ENCODE measurements at regions not wholly inside any gene's neighbourhood (a gene's known extent, or its start where the extent isn't known, plus 50 kb on each side); places are given as distances from the start of the nearest gene placed in this dataset.

- no peak for DNase-seq (ENCODE audit: extremely low read depth in 1 of 2, low read depth in 1 of 2)
Observed at GRCh38 chr2:3101016-3101942, 276.3 kb downstream of the EIPR1 start.

GRCh38 chr2:3100386-3100785 lies 277.2 kb downstream of the EIPR1 start:
- DNase-seq (ENCODE audit: extremely low read depth in 1 of 2, low read depth in 1 of 2) = no peak

- no peak for DNase-seq (ENCODE audit: extremely low read depth in 1 of 2, low read depth in 1 of 2)
Observed at GRCh38 chr2:3099860-3100234, 277.8 kb downstream of the EIPR1 start.

- DNase-seq (ENCODE audit: extremely low read depth in 1 of 2, low read depth in 1 of 2) = no peak
Observed at GRCh38 chr2:3099145-3099859, 278.3 kb downstream of the EIPR1 start.

- no peak for DNase-seq (ENCODE audit: extremely low read depth in 1 of 2, low read depth in 1 of 2)
Observed at GRCh38 chr2:3098231-3098630, 279.4 kb downstream of the EIPR1 start.

GRCh38 chr2:3097804-3098203 lies 279.8 kb downstream of the EIPR1 start:
- DNase-seq (ENCODE audit: extremely low read depth in 1 of 2, low read depth in 1 of 2) = no peak

GRCh38 chr2:3094999-3095958 lies 282.3 kb downstream of the EIPR1 start:
- DNase-seq (ENCODE audit: extremely low read depth in 1 of 2, low read depth in 1 of 2) = no peak

- DNase-seq (ENCODE audit: extremely low read depth in 1 of 2, low read depth in 1 of 2) = no peak
Observed at GRCh38 chr2:3094318-3094717, 283.3 kb downstream of the EIPR1 start.

- DNase-seq (ENCODE audit: extremely low read depth in 1 of 2, low read depth in 1 of 2) = no peak
Observed at GRCh38 chr2:3091696-3092095, 285.9 kb downstream of the EIPR1 start.

GRCh38 chr2:3082705-3083104 lies 294.9 kb downstream of the EIPR1 start:
- DNase-seq (ENCODE audit: extremely low read depth in 1 of 2, low read depth in 1 of 2) = no peak

GRCh38 chr2:3079959-3080948 lies 297.4 kb downstream of the EIPR1 start:
- no peak for DNase-seq (ENCODE audit: extremely low read depth in 1 of 2, low read depth in 1 of 2)

GRCh38 chr2:3079466-3079865 lies 298.2 kb downstream of the EIPR1 start:
- no peak for DNase-seq (ENCODE audit: extremely low read depth in 1 of 2, low read depth in 1 of 2)

- no peak for DNase-seq (ENCODE audit: extremely low read depth in 1 of 2, low read depth in 1 of 2)
Observed at GRCh38 chr2:3078684-3079083, 298.9 kb downstream of the EIPR1 start.

- DNase-seq (ENCODE audit: extremely low read depth in 1 of 2, low read depth in 1 of 2) = no peak
Observed at GRCh38 chr2:3076848-3077642, 300.6 kb downstream of the EIPR1 start.

GRCh38 chr2:3075991-3076340 lies 301.7 kb downstream of the EIPR1 start:
- DNase-seq (ENCODE audit: extremely low read depth in 1 of 2, low read depth in 1 of 2) = no peak

GRCh38 chr2:3075316-3075990 lies 302.2 kb downstream of the EIPR1 start:
- DNase-seq (ENCODE audit: extremely low read depth in 1 of 2, low read depth in 1 of 2) = no peak

- DNase-seq (ENCODE audit: extremely low read depth in 1 of 2, low read depth in 1 of 2) = no peak
Observed at GRCh38 chr2:3073704-3074103, 303.9 kb downstream of the EIPR1 start.

- no peak for DNase-seq (ENCODE audit: extremely low read depth in 1 of 2, low read depth in 1 of 2)
Observed at GRCh38 chr2:3073041-3073595, 304.5 kb downstream of the EIPR1 start.

All from stimulated activated CD8-positive, alpha-beta memory T cell treated with anti-CD3 and anti-CD28 coated beads, Interleukin-7, amount 100 ng/mL, for 48 hours (primary cell).